Right ventricle myocardium superior (tissue), 1 donor: ENCODE measurements at regions not wholly inside any gene's neighbourhood (a gene's known extent, or its start where the extent isn't known, plus 50 kb on each side); places are given as distances from the start of the nearest gene placed in this dataset.

Source experiments
- ATAC-seq: fragments of 200-7000 bp; cut with Tn5 transposase; one replicate; pipeline ENCODE4 v1.9.1; 2020; ENCODE audit warnings: mild to moderate bottlenecking; ENCODE audit not compliant: poor library complexity
- DNase-seq: peaks from one replicate; pipeline ENCODE4 v3.0.0-alpha.2; 2020
- intact Hi-C: fragments of 100-400 bp; cut with DNase I; formaldehyde crosslinking; loops from one replicate; pipeline ENCODE4 v1.11.2; 2022
- donor health status: DM: no; HTN: yes; CAD: no; lungs with severe emphysema.

DNA sequence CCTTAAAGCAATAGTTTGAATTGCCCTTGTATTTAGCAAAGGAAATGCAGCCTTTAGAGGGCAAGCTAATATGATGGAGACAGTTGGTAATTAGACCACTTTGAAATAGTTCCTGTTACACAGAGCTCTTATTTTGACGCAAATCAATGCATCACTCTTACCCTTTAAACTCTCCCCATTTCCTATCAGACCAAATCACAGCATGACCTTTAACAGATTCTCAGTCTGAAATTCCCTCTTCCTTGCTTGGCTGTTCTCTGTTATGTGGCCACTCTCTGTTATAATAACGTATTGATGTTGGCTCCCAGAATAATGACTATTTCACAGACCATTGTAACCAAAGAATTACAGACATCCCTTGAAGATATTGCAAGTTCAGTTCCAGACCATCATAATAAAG lies 66.9 kb upstream of the NGF start:
- ATAC-seq, result no peak
- no peak for DNase-seq
- intact Hi-C loops, result no loop called here

- ATAC-seq (no peak), DNase-seq (no peak)
- intact Hi-C loops, result no loop called here
These were observed 64.7 kb upstream of the NGF start for GRCh38 chr1:115402753-115403184.

GRCh38 chr1:115401676-115402075 lies 63.6 kb upstream of the NGF start:
- no peak for ATAC-seq

GRCh38 chr1:115400891-115401290 lies 62.8 kb upstream of the NGF start:
- DNase-seq, result no peak
- intact Hi-C loops, result no loop called here
- ATAC-seq, result no peak

More at GRCh38 chr1:115401676-115402075, 63.6 kb upstream of the NGF start:
- intact Hi-C loops, result no loop called here
- no peak for DNase-seq

DNA sequence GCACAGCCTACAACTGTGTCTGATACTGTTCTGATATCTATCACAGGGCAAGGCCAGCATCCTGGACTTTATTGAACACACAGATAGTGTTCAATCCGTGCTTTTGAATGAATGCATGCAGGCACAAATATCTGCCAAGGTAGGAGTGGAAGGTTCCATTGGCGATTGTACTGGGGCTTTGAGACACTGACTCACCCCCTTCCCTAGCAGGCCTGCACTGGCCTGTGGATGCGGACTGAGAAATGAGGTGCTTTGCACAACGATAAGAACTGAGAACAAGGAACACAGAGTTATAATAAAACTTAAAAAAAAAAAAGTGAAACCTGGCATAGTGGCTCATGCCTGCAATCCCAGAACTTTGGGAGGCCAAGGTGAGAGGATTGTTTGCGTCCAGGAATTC lies 62.4 kb upstream of the NGF start:
- intact Hi-C loops, result no loop called here
- DNase-seq (no peak), ATAC-seq (no peak)

- ATAC-seq, result peak; percentile 31
- intact Hi-C loops, result no loop called here
These were observed 60.7 kb upstream of the NGF start for GRCh38 chr1:115398745-115399144.

More at GRCh38 chr1:115398745-115399144, 60.7 kb upstream of the NGF start:
- DNase-seq, result no peak
